GM12891 (cell line): ENCODE measurements at regions not wholly inside any gene's neighbourhood (a gene's known extent, or its start where the extent isn't known, plus 50 kb on each side); places are given as distances from the start of the nearest gene placed in this dataset.

Experiments used
- DNase-seq: peaks from one replicate; pipeline ENCODE4 v3.0.0; 2011; ENCODE audit warnings: low spot score; ENCODE audit not compliant: insufficient read length
- FAIRE-seq: peaks from 2 replicates; lab custom pipeline; 2011; peaks lifted over from hg19 to GRCh38; lab: Jason Lieb, UNC
- PAX5 ChIP-seq: IDR thresholded peaks from 2 replicates; pipeline ENCODE4 v1.6.1; 2011; ENCODE audit warnings: low read length, moderate library complexity, mild to moderate bottlenecking; ENCODE audit not compliant: insufficient read depth, severe bottlenecking
- POLR2A ChIP-seq: IDR thresholded peaks from 2 replicates; pipeline ENCODE4 v1.6.1; 2011; ENCODE audit warnings: low read depth, low read length, control low read depth
- POLR2AphosphoS5 ChIP-seq: IDR thresholded peaks from 2 replicates; pipeline ENCODE4 v1.6.1; 2011; ENCODE audit warnings: low read depth, low read length, control low read depth
- POU2F2 ChIP-seq: IDR thresholded peaks from 2 replicates; pipeline ENCODE4 v1.6.1; 2011; ENCODE audit warnings: low read depth, mild to moderate bottlenecking, control low read depth, low read length, moderate library complexity
- SPI1 ChIP-seq: IDR thresholded peaks from 2 replicates; pipeline ENCODE4 v1.6.1; 2011; ENCODE audit warnings: low read depth, low read length, control low read depth
- TAF1 ChIP-seq: IDR thresholded peaks from 2 replicates; pipeline ENCODE4 v1.6.1; 2011; ENCODE audit warnings: low read depth, low read length, control low read depth

- no peak for FAIRE-seq
- no peak for DNase-seq
- TF ChIP-seq POLR2AphosphoS5 (no peak), PAX5 (no peak), TAF1 (no peak), POU2F2 (no peak), SPI1 (no peak), POLR2A (no peak)
These were observed 675.6 kb upstream of the VRK2 start for GRCh38 chr2:57370882-57371585.

GRCh38 chr2:57372237-57372984 is 674.2 kb upstream of the VRK2 start:
- TF ChIP-seq POLR2AphosphoS5 (no peak), PAX5 (no peak), SPI1 (no peak), TAF1 (no peak), POU2F2 (no peak), POLR2A (no peak)
- DNase-seq (no peak), FAIRE-seq (no peak)

- FAIRE-seq = no peak
These were observed 673.1 kb upstream of the VRK2 start for GRCh38 chr2:57373530-57373929.

GRCh38 chr2:57376985-57377384 is 669.6 kb upstream of the VRK2 start:
- FAIRE-seq = no peak
- no peak for TF ChIP-seq SPI1
- no peak for TF ChIP-seq POLR2A
- no peak for TF ChIP-seq POLR2AphosphoS5
- no peak for TF ChIP-seq TAF1
- no peak for TF ChIP-seq POU2F2
- no peak for TF ChIP-seq PAX5
- no peak for DNase-seq

More at GRCh38 chr2:57373530-57373929, 673.1 kb upstream of the VRK2 start:
- DNase-seq = no peak
- TF ChIP-seq POLR2AphosphoS5 = no peak
- no peak for TF ChIP-seq SPI1
- TF ChIP-seq TAF1 = no peak
- no peak for TF ChIP-seq PAX5
- no peak for TF ChIP-seq POLR2A
- TF ChIP-seq POU2F2 = no peak

GRCh38 chr2:57386305-57386704 is 660.3 kb upstream of the VRK2 start:
- TF ChIP-seq PAX5 (no peak), TAF1 (no peak), POLR2A (no peak), POLR2AphosphoS5 (no peak), SPI1 (no peak), POU2F2 (no peak)
- FAIRE-seq = no peak

GRCh38 chr2:57396355-57397098 is 650.1 kb upstream of the VRK2 start:
- FAIRE-seq (no peak), DNase-seq (no peak)
- TF ChIP-seq POU2F2 (no peak), POLR2A (no peak), TAF1 (no peak), POLR2AphosphoS5 (no peak), SPI1 (no peak), PAX5 (no peak)

More at GRCh38 chr2:57386305-57386704, 660.3 kb upstream of the VRK2 start:
- DNase-seq = no peak

GRCh38 chr2:57397550-57398360 is 648.9 kb upstream of the VRK2 start:
- FAIRE-seq (no peak), DNase-seq (no peak)
- TF ChIP-seq PAX5 = no peak
- TF ChIP-seq SPI1 = no peak

GRCh38 chr2:57399057-57399456 is 647.5 kb upstream of the VRK2 start:
- no peak for DNase-seq
- TF ChIP-seq POU2F2 = no peak
- TF ChIP-seq PAX5 = no peak
- no peak for TF ChIP-seq TAF1
- TF ChIP-seq POLR2AphosphoS5 = no peak
- no peak for TF ChIP-seq SPI1
- TF ChIP-seq POLR2A = no peak
- no peak for FAIRE-seq
